Stomach (tissue), 8 donors: ENCODE measurements at regions not wholly inside any gene's neighbourhood (a gene's known extent, or its start where the extent isn't known, plus 50 kb on each side); places are given as distances from the start of the nearest gene placed in this dataset.

Experiments used
- DNase-seq, 2 donors: peaks; one replicate each; pipeline versions ENCODE4 v3.0.0 to v3.0.0-alpha.2; 2013 to 2019
- H3K27ac ChIP-seq, 5 donors: fragments of 200-600 bp in 4 of 5; sonication (generic) in 4 of 5; one replicate each; pipeline ENCODE4 v1.5.1; 2013 to 2019; ENCODE audit warnings: mild to moderate bottlenecking in 1 of 5, moderate library complexity in 1 of 5
- H3K27me3 ChIP-seq, 3 donors: fragments of 200-600 bp; sonication (generic); one replicate each; pipeline ENCODE4 v1.5.1; 2017 to 2019; ENCODE audit warnings: mixed run types in 1 of 3
- H3K36me3 ChIP-seq, 4 donors: fragments of 200-600 bp; sonication (generic); 1 replicate in 3 of 4; 2 replicates in 1 of 4; pipeline ENCODE4 v1.5.1; 2016 to 2019
- H3K4me1 ChIP-seq, 4 donors: fragments of 200-600 bp; sonication (generic); one replicate each; pipeline ENCODE4 v1.5.1; 2016 to 2019
- H3K4me3 ChIP-seq, 4 donors: fragments of 200-600 bp; sonication (generic) in 3 of 4; one replicate each; pipeline ENCODE4 v1.5.1; 2016 to 2019; ENCODE audit warnings: mild to moderate bottlenecking in 1 of 4
- H3K9me3 ChIP-seq, 4 donors: fragments of 200-600 bp; sonication (generic); one replicate each; pipeline ENCODE4 v1.5.1; 2016 to 2019
- EP300 ChIP-seq: sonication (generic); formaldehyde crosslinking; IDR thresholded peaks from one replicate; pipeline ENCODE4 v1.6.1; 2017; ENCODE audit warnings: antibody characterized with exemption
- POLR2A ChIP-seq, 4 donors: fragments of 450-650 bp; IDR thresholded peaks; one replicate each; pipeline ENCODE4 v1.6.1; 2016; ENCODE audit warnings: antibody characterized with exemption in 4 of 4, control low read depth in 2 of 4, mild to moderate bottlenecking in 1 of 4, moderate library complexity in 1 of 4
- POLR2AphosphoS5 ChIP-seq, 3 donors: sonication (generic); formaldehyde crosslinking; IDR thresholded peaks; one replicate each; pipeline ENCODE4 v1.6.1; 2016; ENCODE audit warnings: antibody characterized with exemption in 3 of 3
- WGBS, 5 donors: extraction: QIAGEN DNeasy Blood & Tissue Kit in 3 of 5; methylation state at CpG; one replicate each; pipeline versions ENCODE4 v1.1.5 to v1.1.7; 2013 to 2018; 5-methylcytosine and 5-hydroxymethylcytosine counted together
- intact Hi-C: fragments of 100-400 bp; cut with DNase I; formaldehyde crosslinking; loops from one replicate; pipeline ENCODE4 v1.15.1; 2023; ENCODE audit warnings: low total_unique reads
- TF ChIP-seq, protein P1 (sequence below), 7 experiments: fragments of 450-650 bp in 4 of 7; fragments of 200-600 bp in 3 of 7; sonication (generic) in 3 of 7; IDR thresholded peaks; one replicate each; pipeline ENCODE4 v1.5.1; 2016 to 2019; ENCODE audit warnings: antibody characterized with exemption in 7 of 7, control low read depth in 2 of 7, mild to moderate bottlenecking in 1 of 7
- donor health status: healthy with polysubstance abuse.
- donor health status: Bipolar disorder and iron deficiency.
- donor health status: healthy.

DNA sequence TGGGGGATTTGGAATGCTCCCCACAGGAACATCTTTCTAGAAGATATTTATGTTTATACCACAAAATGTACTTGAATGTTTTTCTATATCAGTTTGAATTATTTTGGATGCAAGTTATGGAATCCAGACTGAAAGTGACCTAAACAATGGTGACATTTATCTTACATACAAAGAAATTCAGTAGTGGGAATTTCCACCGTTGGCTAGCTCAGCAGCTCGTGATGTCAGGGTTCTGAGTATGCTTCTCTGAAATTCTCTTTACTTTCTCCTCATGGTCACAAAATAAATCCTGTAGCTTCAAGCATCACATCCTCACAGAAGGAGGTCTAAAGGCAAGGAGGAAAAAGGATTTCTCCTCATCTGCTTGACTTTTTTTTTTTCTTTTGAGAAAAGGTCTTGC, 105.3 kb downstream of the AKAIN1 start:
- H3K27ac ChIP-seq: no peak overlapping the region
- intact Hi-C loops: no loop called here
- H3K27me3 ChIP-seq: no peaks in the 10 kb centered on the region
- no peak overlapping the region for H3K4me3 ChIP-seq
- no peaks in the 10 kb centered on the region for H3K36me3 ChIP-seq
- TF ChIP-seq POLR2AphosphoS5 (IDR thresholded peaks at IDR 0.05) (no peak), EP300 (no peak), POLR2A (IDR thresholded peaks at IDR 0.05) (no peak)
- TF ChIP-seq, protein P1, sequence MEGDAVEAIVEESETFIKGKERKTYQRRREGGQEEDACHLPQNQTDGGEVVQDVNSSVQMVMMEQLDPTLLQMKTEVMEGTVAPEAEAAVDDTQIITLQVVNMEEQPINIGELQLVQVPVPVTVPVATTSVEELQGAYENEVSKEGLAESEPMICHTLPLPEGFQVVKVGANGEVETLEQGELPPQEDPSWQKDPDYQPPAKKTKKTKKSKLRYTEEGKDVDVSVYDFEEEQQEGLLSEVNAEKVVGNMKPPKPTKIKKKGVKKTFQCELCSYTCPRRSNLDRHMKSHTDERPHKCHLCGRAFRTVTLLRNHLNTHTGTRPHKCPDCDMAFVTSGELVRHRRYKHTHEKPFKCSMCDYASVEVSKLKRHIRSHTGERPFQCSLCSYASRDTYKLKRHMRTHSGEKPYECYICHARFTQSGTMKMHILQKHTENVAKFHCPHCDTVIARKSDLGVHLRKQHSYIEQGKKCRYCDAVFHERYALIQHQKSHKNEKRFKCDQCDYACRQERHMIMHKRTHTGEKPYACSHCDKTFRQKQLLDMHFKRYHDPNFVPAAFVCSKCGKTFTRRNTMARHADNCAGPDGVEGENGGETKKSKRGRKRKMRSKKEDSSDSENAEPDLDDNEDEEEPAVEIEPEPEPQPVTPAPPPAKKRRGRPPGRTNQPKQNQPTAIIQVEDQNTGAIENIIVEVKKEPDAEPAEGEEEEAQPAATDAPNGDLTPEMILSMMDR (IDR thresholded peaks at IDR 0.05): no peak
- H3K4me1 ChIP-seq: no peaks in the 10 kb centered on the region
- 63 to 91% (median 88%) methylated on average over 2 of the region's 2 CpGs for WGBS, 5 donors
- DNase-seq: no peak
- peaks cover 0 to 26% (median 10%) of the 10 kb centered on the region in 4 donors for H3K9me3 ChIP-seq

DNA sequence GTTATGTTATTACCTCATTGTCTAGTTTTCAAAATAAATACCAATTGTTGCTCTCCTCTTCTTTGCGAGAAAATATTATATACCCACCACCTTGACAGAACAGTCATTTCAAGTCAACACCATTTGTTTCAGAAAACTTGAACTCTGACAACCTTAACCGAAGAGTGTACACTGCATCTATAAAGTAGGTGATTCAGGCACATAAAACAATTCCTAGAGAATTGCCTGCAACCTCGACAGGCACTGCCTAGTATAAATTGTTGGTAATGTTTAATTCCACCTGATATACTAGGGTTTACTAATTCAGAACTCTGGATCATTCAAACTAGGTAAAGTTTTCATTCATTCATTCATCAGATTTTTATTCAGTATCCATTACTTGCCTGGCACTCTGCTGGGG, 121.8 kb downstream of the AKAIN1 start:
- DNase-seq: no peak
- H3K36me3 ChIP-seq: no peaks in the 10 kb centered on the region
- H3K9me3 ChIP-seq: no peaks in the 10 kb centered on the region
- TF ChIP-seq POLR2AphosphoS5 (IDR thresholded peaks at IDR 0.05) (no peak), POLR2A (IDR thresholded peaks at IDR 0.05) (no peak), EP300 (no peak)
- TF ChIP-seq, protein P1 (IDR thresholded peaks at IDR 0.05): no peak
- 68 to 76% (median 71%) methylated on average over 3 of the region's 3 CpGs for WGBS, 5 donors
- H3K4me1 ChIP-seq: no peaks in the 10 kb centered on the region
- intact Hi-C loops: no loop called here
- H3K4me3 ChIP-seq: no peak overlapping the region
- no peaks in the 10 kb centered on the region for H3K27me3 ChIP-seq
- no peak overlapping the region for H3K27ac ChIP-seq

DNA sequence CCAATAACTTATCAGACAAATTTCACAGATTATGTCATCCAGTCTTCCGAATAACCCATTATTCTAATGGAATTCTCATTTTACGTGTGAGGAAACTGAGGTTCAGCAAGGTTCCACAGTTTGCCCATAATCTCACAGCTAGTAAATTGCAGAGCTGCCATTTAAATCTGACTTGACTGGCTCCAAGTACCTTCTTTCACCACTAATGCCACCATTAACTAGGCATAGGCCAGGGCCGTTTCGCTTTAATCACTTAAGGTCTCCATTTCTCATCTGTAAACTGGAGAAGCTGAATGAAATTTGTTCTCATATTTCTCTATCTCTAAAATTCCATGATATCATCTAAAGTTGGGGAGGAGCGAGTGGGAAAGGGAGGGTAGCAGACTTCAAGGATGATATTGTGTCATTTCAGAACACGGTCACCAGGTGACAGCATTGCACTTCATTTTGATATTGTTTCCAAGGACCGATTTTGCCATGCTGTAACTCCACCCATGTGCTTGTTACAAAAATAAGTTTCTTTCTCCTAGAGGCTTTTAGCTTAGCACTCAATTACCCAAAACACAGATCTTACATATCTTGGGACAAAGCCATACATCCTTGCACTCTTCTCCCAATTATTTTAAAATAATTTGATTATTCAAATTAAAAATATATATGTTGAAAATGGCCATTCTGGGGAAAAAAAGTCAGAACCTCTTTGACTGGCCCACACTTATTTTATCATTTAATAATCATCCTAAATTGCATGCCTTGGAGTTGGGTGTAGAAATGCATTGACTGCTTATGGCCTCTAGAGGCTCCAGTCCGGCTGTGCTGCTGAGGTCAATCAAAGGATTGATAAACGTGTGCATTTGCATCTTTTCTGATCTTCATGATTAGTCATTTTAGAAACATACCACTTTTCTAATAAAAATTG, 123.8 kb downstream of the AKAIN1 start:
- intact Hi-C loops: no loop called here
- Histone ChIP-seq H3K36me3 (no peaks in the 10 kb centered on the region), H3K9me3 (no peaks in the 10 kb centered on the region), H3K27ac (no peak overlapping the region), H3K4me3 (no peak overlapping the region), H3K27me3 (no peaks in the 10 kb centered on the region), H3K4me1 (no peaks in the 10 kb centered on the region)
- 30 to 46% (median 38%) methylated on average over 9 of the region's 9 CpGs for WGBS, 5 donors
- TF ChIP-seq POLR2AphosphoS5 (IDR thresholded peaks at IDR 0.05): no peak
- TF ChIP-seq, protein P1 (IDR thresholded peaks at IDR 0.05): peak in 3 of 7 experiments; percentile 8 to 36 (median 21)
- TF ChIP-seq EP300: no peak
- DNase-seq: peak in 1 of 2 donors; percentile 69

DNA sequence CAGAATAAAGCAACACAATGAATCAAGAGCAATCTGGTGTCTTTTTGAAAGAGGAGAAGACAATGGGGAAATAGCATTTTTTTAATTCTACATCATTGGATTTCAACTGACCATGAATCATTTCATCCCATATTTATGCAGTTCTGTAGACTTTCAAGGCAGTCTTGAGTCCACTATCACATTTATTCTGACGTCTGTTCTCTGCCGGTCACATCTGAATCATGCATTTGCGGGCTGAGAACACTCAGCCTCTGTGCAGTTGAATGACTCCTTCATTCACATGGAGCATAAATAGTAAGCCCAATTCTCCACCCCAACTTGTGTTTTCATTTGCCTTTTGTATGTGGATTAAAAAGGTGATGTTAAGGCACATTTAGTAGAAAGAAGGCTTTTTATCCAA, 128.2 kb downstream of the AKAIN1 start:
- intact Hi-C loops: no loop called here
- TF ChIP-seq, protein P1 (IDR thresholded peaks at IDR 0.05): no peak
- TF ChIP-seq EP300 (no peak), POLR2A (IDR thresholded peaks at IDR 0.05) (no peak), POLR2AphosphoS5 (IDR thresholded peaks at IDR 0.05) (no peak)
- no peak overlapping the region for H3K27ac ChIP-seq
- H3K4me1 ChIP-seq: no peaks in the 10 kb centered on the region
- no peaks in the 10 kb centered on the region for H3K36me3 ChIP-seq
- H3K4me3 ChIP-seq: no peak overlapping the region
- H3K27me3 ChIP-seq: no peaks in the 10 kb centered on the region
- no peaks in the 10 kb centered on the region for H3K9me3 ChIP-seq
- 72 to 86% (median 80%) methylated on average over 3 of the region's 3 CpGs for WGBS, 5 donors
- DNase-seq: no peak
